ENCODE measurements at regions not wholly inside any gene's neighbourhood (a gene's known extent, or its start where the extent isn't known, plus 50 kb on each side); places are given as distances from the start of the nearest gene placed in this dataset.

GRCh38 chr1:58430421-58431275, 115.9 kb downstream of the OMA1 start:
- no peak for DNase-seq (ENCODE audit: low read depth in 2 of 2)

GRCh38 chr1:58426918-58427317, 119.6 kb downstream of the OMA1 start:
- DNase-seq (ENCODE audit: low read depth in 2 of 2) = no peak

DNA sequence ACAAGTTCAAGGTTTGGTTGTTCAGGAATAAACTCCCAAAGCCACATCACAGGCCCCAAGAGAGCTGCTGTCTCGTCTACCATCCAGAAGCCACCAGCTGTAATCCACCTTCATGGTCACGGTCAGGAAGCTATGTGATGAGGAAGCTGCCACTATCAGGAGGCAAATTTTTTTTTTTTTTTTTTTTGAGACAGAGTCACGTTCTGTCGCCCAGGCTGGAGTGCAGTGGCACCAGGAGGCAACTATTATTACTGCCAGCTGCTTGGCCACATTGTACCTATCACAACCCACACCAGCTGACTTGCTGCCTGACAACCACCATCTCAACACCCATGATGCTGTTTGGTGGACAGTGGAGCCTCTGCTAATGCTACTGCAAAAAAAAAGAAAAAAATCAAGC, 124.1 kb downstream of the OMA1 start:
- no peak for DNase-seq (ENCODE audit: low read depth in 2 of 2)

GRCh38 chr1:58418283-58419228, 128.0 kb downstream of the OMA1 start:
- no peak for DNase-seq (ENCODE audit: low read depth in 2 of 2)

DNA sequence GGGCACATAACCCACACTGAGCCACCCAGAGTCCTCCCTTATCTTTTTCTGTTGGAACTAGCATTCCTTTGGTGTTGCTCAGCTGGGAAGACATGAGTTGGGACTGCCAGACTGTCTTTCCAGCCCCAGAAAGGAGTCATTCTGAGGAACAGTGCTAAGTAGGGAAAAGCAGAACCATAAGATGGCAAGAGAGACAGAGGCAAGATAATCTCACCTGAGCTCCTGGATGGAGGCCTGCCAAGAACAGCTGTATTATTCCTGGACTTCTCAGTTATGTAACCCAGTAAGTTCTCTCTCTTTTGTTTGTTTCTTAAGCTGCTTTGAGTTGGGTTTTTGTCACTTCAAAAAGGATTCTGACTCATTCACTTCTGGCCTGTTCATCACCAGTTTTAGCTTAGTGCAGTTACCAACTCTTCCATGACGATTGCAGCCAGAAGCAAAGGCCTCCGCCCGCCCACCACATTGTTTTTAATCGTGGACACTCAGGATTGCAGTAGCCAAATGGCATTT, 134.4 kb downstream of the OMA1 start:
- no peak for DNase-seq (ENCODE audit: low read depth in 2 of 2)

GRCh38 chr1:58409890-58410289, 136.6 kb downstream of the OMA1 start:
- DNase-seq (ENCODE audit: low read depth in 2 of 2) = no peak

- no peak for DNase-seq (ENCODE audit: low read depth in 2 of 2)
Observed at GRCh38 chr1:58409336-58409735, 137.2 kb downstream of the OMA1 start.

- DNase-seq (ENCODE audit: low read depth in 2 of 2) = no peak
Observed at GRCh38 chr1:58406301-58407071, 140.0 kb downstream of the OMA1 start.

- DNase-seq (ENCODE audit: low read depth in 2 of 2) = no peak
Observed at GRCh38 chr1:58405660-58406059, 140.9 kb downstream of the OMA1 start.

GRCh38 chr1:58403894-58404293, 142.6 kb downstream of the OMA1 start:
- no peak for DNase-seq (ENCODE audit: low read depth in 2 of 2)

DNA sequence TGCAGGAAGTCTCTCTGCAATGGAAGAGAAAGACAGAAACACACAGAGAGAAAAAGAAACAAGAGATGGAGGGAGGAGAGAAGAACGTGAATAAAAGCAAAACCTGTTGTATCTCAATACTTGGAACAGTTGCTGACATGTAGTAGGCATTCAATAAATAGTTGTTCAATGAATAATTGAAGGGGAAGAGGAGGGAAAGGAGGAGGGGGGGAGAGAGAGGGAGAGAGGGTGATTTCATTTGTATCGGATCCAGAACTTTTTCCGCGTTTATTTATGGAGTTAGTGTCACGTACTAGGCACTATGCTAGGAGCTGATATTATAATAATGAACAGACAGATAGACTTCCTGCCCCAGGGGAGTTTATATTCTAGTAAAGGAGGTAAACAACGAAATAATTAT, 144.1 kb downstream of the OMA1 start:
- no peak for DNase-seq (ENCODE audit: low read depth in 2 of 2)

- DNase-seq (ENCODE audit: low read depth in 2 of 2) = no peak
Observed at GRCh38 chr1:58401991-58402390, 144.5 kb downstream of the OMA1 start.

DNA sequence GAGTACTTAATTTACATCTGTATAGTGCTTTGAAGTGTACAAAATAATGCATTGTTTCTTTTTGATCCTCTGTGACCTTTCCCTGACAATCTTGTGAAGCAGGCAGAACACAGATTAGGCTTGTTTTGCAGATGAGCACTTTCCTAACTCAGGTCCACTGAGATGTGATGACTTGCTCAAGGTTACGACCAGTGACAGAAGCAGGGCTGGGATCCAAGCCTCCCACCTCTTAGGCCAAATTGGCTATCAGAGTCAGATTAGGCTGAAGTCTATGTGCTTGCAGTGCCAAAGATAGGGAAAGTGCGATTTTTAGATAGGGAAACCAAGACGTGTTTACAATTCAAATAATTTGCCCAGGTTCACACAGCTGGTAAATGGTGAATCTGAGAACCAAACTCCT, 147.3 kb downstream of the OMA1 start:
- DNase-seq (ENCODE audit: low read depth in 2 of 2) = no peak

DNA sequence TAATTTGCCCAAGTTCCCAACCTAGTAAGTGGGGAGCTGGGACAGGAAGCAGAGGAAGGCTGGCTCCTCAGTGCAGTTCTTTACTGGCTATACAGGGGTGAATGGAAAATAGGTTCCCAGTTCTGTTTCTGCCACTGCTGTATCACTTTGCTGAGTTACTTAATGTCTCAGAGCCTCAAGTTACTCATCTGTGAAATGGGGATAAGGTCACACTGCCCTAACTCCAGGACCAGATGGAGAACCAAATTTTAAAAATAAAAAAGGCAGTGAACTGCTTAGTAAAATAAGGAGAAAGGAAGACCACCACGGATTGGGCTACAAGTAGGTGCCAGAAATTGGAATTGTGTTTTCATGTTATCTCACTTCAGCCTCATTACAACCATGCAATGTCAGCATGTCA, 147.8 kb downstream of the OMA1 start:
- DNase-seq (ENCODE audit: low read depth in 2 of 2) = no peak

GRCh38 chr1:58397187-58397820, 149.2 kb downstream of the OMA1 start:
- no peak for DNase-seq (ENCODE audit: low read depth in 2 of 2)

DNA sequence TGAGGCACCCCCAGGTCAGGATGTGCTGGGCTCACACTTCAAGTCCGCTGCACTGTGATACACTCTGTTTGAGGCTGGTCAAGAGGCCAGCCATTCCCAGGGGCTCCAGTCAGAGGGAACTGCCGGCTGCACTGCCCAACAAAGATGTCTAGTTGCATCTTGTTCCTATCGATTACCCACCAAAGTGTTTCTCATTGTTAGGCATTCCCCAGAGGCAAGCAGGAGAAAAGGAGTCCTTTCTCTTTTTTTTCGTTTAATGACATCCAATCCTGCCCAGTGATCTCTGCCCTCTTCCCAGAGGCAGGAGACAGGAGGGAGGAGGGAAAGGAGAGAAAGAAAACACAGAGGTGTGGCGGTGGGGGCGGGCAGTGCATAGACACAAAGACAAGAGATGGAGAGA, 150.4 kb downstream of the OMA1 start:
- no peak for DNase-seq (ENCODE audit: low read depth in 2 of 2)

DNA sequence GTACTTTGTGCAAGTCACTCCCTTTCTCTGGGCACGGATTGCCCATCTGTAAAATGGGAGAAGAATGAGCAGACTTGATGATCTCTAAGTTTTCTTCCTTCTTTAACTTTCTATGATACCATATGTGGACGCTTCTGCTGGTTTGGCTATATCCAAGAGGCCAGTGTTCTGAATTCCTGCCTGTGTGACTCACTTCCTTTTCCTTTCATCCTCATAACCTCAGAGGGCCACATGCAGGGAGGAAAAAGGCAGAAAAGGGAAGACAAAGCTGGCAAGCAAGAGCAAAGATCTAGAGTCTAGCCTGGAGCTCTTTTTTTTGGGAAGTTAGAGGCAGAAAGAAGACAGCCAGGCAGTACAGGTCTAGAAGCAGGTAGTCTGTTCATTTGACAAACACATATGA, 151.2 kb downstream of the OMA1 start:
- DNase-seq (ENCODE audit: low read depth in 2 of 2) = no peak

GRCh38 chr1:58392083-58392482, 154.4 kb downstream of the OMA1 start:
- DNase-seq (ENCODE audit: low read depth in 2 of 2) = no peak

GRCh38 chr1:58391514-58391913, 155.0 kb downstream of the OMA1 start:
- no peak for DNase-seq (ENCODE audit: low read depth in 2 of 2)

DNA sequence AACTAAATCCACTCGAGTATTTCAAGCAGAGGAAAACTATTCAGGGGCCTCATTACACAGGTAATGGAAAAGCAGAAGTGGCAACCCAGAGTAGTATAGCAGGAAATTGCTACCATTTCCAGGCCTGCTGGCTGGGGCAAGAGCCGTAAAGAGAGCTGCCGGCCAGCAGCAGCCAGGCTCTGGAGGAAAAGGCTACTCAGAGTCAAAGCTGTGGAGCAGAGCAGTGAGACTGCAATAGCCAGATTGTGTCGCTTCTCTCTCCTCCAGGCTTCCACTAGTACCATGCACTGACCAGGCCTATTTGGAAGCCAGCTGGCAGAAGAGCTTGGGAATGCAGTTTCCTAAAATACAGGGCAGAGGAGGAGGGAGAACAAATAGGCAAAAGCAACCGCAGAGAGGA, 155.5 kb downstream of the OMA1 start:
- no peak for DNase-seq (ENCODE audit: low read depth in 2 of 2)

GRCh38 chr1:58390091-58390490, 156.4 kb downstream of the OMA1 start:
- DNase-seq (ENCODE audit: low read depth in 2 of 2) = no peak
